H9 (cell line): ENCODE measurements at regions not wholly inside any gene's neighbourhood (a gene's known extent, or its start where the extent isn't known, plus 50 kb on each side); places are given as distances from the start of the nearest gene placed in this dataset.

Experiments
- DNase-seq: peaks from one replicate; pipeline ENCODE4 v3.0.0-alpha.2; 2017
- H2AFZ ChIP-seq: one replicate; pipeline ENCODE4 v1.6.1; 2013; ENCODE audit warnings: mild to moderate bottlenecking, low read length, control low read depth, moderate library complexity
- H2AK5ac ChIP-seq: 2 replicates; pipeline ENCODE4 v1.6.1; 2013; ENCODE audit warnings: low read length, control low read depth, mixed read lengths; ENCODE audit not compliant: insufficient read length
- H2BK120ac ChIP-seq: one replicate; pipeline ENCODE4 v1.6.1; 2013; ENCODE audit warnings: low read depth, mild to moderate bottlenecking, low read length, control low read depth, inconsistent platforms; ENCODE audit not compliant: poor library complexity, severe bottlenecking
- H2BK12ac ChIP-seq: 2 replicates; pipeline ENCODE4 v1.6.1; 2013; ENCODE audit warnings: low read length, control low read depth, mixed read lengths, low read depth; ENCODE audit not compliant: insufficient read length
- H2BK15ac ChIP-seq: 2 replicates; pipeline ENCODE4 v1.6.1; 2013; ENCODE audit warnings: low read depth, low read length, control low read depth
- H2BK20ac ChIP-seq: one replicate; pipeline ENCODE4 v1.6.1; 2013; ENCODE audit warnings: low read depth, mild to moderate bottlenecking, low read length, control low read depth, inconsistent platforms; ENCODE audit not compliant: poor library complexity, severe bottlenecking
- H2BK5ac ChIP-seq: 2 replicates; pipeline ENCODE4 v1.6.1; 2013; ENCODE audit warnings: low read length, control low read depth, mixed read lengths; ENCODE audit not compliant: insufficient read length
- H3K14ac ChIP-seq: 2 replicates; pipeline ENCODE4 v1.6.1; 2013; ENCODE audit warnings: low read length, control low read depth; ENCODE audit not compliant: insufficient read depth
- H3K18ac ChIP-seq: 2 replicates; pipeline ENCODE4 v1.6.1; 2013; ENCODE audit warnings: low read depth, mild to moderate bottlenecking, mixed read lengths, low read length, control low read depth; ENCODE audit not compliant: insufficient read length
- H3K23ac ChIP-seq: 2 replicates; pipeline ENCODE4 v1.6.1; 2013; ENCODE audit warnings: low read length, control low read depth, mixed read lengths, low read depth; ENCODE audit not compliant: insufficient read length
- H3K23me2 ChIP-seq: 2 replicates; pipeline ENCODE4 v1.6.1; 2013; ENCODE audit warnings: low read depth, mild to moderate bottlenecking, mixed read lengths, low read length, control low read depth; ENCODE audit not compliant: insufficient read length, poor library complexity, severe bottlenecking
- H3K27ac ChIP-seq: 2 replicates; pipeline ENCODE4 v1.5.1; 2013; ENCODE audit warnings: low read length, control low read depth, mixed read lengths, low read depth; ENCODE audit not compliant: insufficient read length
- H3K27me3 ChIP-seq: 2 replicates; pipeline ENCODE4 v1.6.1; 2013; ENCODE audit warnings: low read length, control low read depth, inconsistent platforms; ENCODE audit not compliant: insufficient read depth
- H3K4ac ChIP-seq: 2 replicates; pipeline ENCODE4 v1.6.1; 2013; ENCODE audit warnings: low read depth, mild to moderate bottlenecking, control low read depth, inconsistent platforms, low read length, moderate library complexity
- H3K4me1 ChIP-seq: 2 replicates; pipeline ENCODE4 v1.6.1; 2013; ENCODE audit warnings: low read length, control low read depth, inconsistent platforms; ENCODE audit not compliant: insufficient read depth
- H3K4me2 ChIP-seq: 2 replicates; pipeline ENCODE4 v1.6.1; 2013; ENCODE audit warnings: low read length, control low read depth, mixed read lengths; ENCODE audit not compliant: insufficient read length, insufficient read depth
- H3K56ac ChIP-seq: 2 replicates; pipeline ENCODE4 v1.6.1; 2013; ENCODE audit warnings: low read depth, mild to moderate bottlenecking, mixed read lengths, low read length, control low read depth; ENCODE audit not compliant: insufficient read length
- H3K79me1 ChIP-seq: 2 replicates; pipeline ENCODE4 v1.6.1; 2013; ENCODE audit warnings: low read depth, mild to moderate bottlenecking, moderate library complexity, low read length, control low read depth, inconsistent platforms; ENCODE audit not compliant: insufficient read depth, poor library complexity, severe bottlenecking
- H3K79me2 ChIP-seq: 2 replicates; pipeline ENCODE4 v1.6.1; 2013; ENCODE audit warnings: low read length, control low read depth, inconsistent platforms; ENCODE audit not compliant: insufficient read depth
- H3K9ac ChIP-seq: 2 replicates; pipeline ENCODE4 v1.6.1; 2013; ENCODE audit warnings: low read length, control low read depth, mixed read lengths; ENCODE audit not compliant: insufficient read length; ENCODE audit errors: extremely low read depth
- H3K9me3 ChIP-seq: one replicate; pipeline ENCODE4 v1.6.1; 2013; ENCODE audit warnings: low read depth, low read length, inconsistent platforms; ENCODE audit not compliant: control insufficient read depth
- H3T11ph ChIP-seq: one replicate; pipeline ENCODE4 v1.6.1; 2013; ENCODE audit warnings: mild to moderate bottlenecking, low read length, control low read depth, inconsistent platforms
- H4K20me1 ChIP-seq: one replicate; pipeline ENCODE4 v1.6.1; 2013; ENCODE audit not compliant: control insufficient read depth, insufficient read length, insufficient read depth
- H4K5ac ChIP-seq: 2 replicates; pipeline ENCODE4 v1.6.1; 2013; ENCODE audit warnings: low read depth, mild to moderate bottlenecking, mixed read lengths, low read length, control low read depth; ENCODE audit not compliant: insufficient read length
- H4K8ac ChIP-seq: replicated peaks from 2 replicates; pipeline ENCODE4 v1.6.1; 2013; ENCODE audit warnings: low read length, control low read depth, mixed read lengths, low read depth; ENCODE audit not compliant: insufficient read length
- H4K91ac ChIP-seq: 2 replicates; pipeline ENCODE4 v1.6.1; 2013; ENCODE audit warnings: low read depth, mild to moderate bottlenecking, moderate library complexity, mixed read lengths, low read length, control low read depth; ENCODE audit not compliant: insufficient read length
- H3K27ac Mint-ChIP-seq, 3 experiments: 2 replicates in 2 of 3; 3 replicates in 1 of 3; pipeline ENCODE4 v1.8.0; 2020 to 2021; ENCODE audit warnings: mixed read lengths in 3 of 3, mild to moderate bottlenecking in 1 of 3, moderate library complexity in 1 of 3
- H3K27me3 Mint-ChIP-seq: 2 replicates; pipeline ENCODE4 v1.8.0; 2021; ENCODE audit warnings: low read depth, mild to moderate bottlenecking, moderate library complexity, mixed read lengths
- H3K36me3 Mint-ChIP-seq, 3 experiments: 2 replicates in 2 of 3; 3 replicates in 1 of 3; pipeline ENCODE4 v1.8.0; 2020 to 2021; ENCODE audit warnings: low read depth in 3 of 3, mixed read lengths in 3 of 3; ENCODE audit not compliant: insufficient read depth in 1 of 3
- H3K4me1 Mint-ChIP-seq, 2 experiments: 2 replicates each; pipeline ENCODE4 v1.8.0; 2020; ENCODE audit warnings: mixed read lengths in 2 of 2
- H3K4me3 Mint-ChIP-seq, 2 experiments: 2 replicates in 1 of 2; 3 replicates in 1 of 2; pipeline ENCODE4 v1.8.0; 2020 to 2021; ENCODE audit warnings: mild to moderate bottlenecking in 2 of 2, mixed read lengths in 2 of 2, moderate library complexity in 1 of 2
- H3K9me3 Mint-ChIP-seq, 2 experiments: 2 replicates in 1 of 2; 3 replicates in 1 of 2; pipeline ENCODE4 v1.8.0; 2020; ENCODE audit warnings: mild to moderate bottlenecking in 2 of 2, mixed read lengths in 2 of 2, moderate library complexity in 1 of 2
- CTCF ChIP-seq: fragments of 200-600 bp; sonication (generic); conservative IDR thresholded peaks from 3 replicates; pipeline ENCODE4 v1.8.0; 2021; ENCODE audit warnings: antibody characterized with exemption, mild to moderate bottlenecking
- WGBS: extraction: QIAGEN DNeasy Blood & Tissue Kit; methylation state at CpG from one replicate; pipeline ENCODE4 v1.1.7; 2013; ENCODE audit warnings: missing lambda C conversion rate, low lambda C conversion rate, mixed read lengths; ENCODE audit not compliant: insufficient read length; ENCODE audit errors: extremely low coverage; 5-methylcytosine and 5-hydroxymethylcytosine counted together

GRCh38 chr6:82833481-82833880 lies 232.2 kb downstream of the UBE3D start:
- H3K9me3 Mint-ChIP-seq: no peaks in the 10 kb centered on the region; a peak in 1 of 5 replicates
- no peak for DNase-seq
- Histone ChIP-seq H2BK120ac (no peak overlapping the region), H3K9ac (no peak overlapping the region), H3K79me2 (no peaks in the 10 kb centered on the region), H4K5ac (no peak overlapping the region), H2BK12ac (no peak overlapping the region), H3K9me3 (no peaks in the 10 kb centered on the region), H4K20me1 (no peaks in the 10 kb centered on the region), H3K23ac (no peak overlapping the region), H2BK20ac (no peak overlapping the region), H3K27ac (no peak overlapping the region), H3K56ac (no peak overlapping the region), H3K4me2 (no peak overlapping the region), H3T11ph (no peak overlapping the region), H3K4ac (no peak overlapping the region), H2BK5ac (no peak overlapping the region), H3K79me1 (no peaks in the 10 kb centered on the region), H3K4me1 (no peaks in the 10 kb centered on the region; the same call in 1 of the 2 replicates), H4K91ac (no peak overlapping the region), H2AK5ac (no peak overlapping the region), H3K23me2 (no peaks in the 10 kb centered on the region), H3K18ac (no peak overlapping the region), H3K27me3 (no peaks in the 10 kb centered on the region), H4K8ac (no peak overlapping the region), H2BK15ac (no peak overlapping the region), H3K14ac (no peak overlapping the region), H2AFZ (no peak overlapping the region)
- H3K36me3 Mint-ChIP-seq: peaks cover 0 to 4% (median 1%) of the 10 kb centered on the region in 3 experiments; a peak in 3 of 7 replicates
- peaks cover 4 to 8% of the 10 kb centered on the region in 2 experiments for H3K4me1 Mint-ChIP-seq
- WGBS: no CpG with 5 or more reads among the region's 2 CpGs
- no peak for TF ChIP-seq CTCF
- no peak overlapping the region for H3K27ac Mint-ChIP-seq
- H3K4me3 Mint-ChIP-seq: no peak overlapping the region
- no peaks in the 10 kb centered on the region; the same call in 1 of the 2 replicates for H3K27me3 Mint-ChIP-seq
